GM21737 (cell line): ENCODE measurements at regions not wholly inside any gene's neighbourhood (a gene's known extent, or its start where the extent isn't known, plus 50 kb on each side); places are given as distances from the start of the nearest gene placed in this dataset.

Experiments used
- ATAC-seq: cut with Tn5 transposase; IDR thresholded peaks from one replicate; pipeline ENCODE4 v1.9.1; 2021; ENCODE audit warnings: mild to moderate bottlenecking, moderate library complexity; ENCODE audit not compliant: unreplicated experiment

DNA sequence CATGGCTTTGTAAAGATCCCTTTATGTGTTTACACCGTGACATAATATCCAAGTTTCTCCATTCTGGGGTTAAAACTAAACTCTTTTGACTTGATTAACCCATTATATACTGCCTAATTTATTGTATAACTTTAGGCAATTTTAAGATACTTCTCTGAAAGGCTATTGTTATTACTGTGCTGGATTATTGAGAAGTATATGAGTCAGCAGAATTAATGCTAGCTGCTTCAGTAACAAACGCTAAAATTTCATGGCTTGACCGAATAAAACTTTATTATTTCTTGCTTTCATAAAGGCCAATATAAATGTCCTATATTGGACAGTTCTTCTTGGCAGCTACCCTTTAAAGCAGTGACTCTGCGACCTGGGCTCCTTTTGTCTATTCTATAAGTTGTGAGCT, 853.9 kb downstream of the SORCS3 start:
- ATAC-seq = no peak

DNA sequence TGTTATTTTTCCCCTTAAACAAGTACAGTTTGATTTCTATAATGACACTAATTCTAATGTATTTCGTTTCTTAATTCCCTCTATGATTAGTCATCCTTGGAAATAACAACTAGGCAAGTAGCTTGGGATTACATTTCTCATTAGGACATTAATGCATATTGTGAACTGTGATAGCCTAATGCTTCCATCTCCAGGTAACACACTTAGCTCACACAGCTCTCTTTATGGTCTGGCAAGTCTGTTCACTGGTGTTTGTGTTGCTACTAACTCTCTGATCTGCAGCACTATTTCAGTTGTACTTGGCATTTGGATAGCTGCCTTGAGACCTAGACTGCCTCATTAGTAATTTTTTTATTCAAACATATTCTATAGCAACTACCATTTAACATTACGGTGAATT, 853.2 kb downstream of the SORCS3 start:
- ATAC-seq = no peak

DNA sequence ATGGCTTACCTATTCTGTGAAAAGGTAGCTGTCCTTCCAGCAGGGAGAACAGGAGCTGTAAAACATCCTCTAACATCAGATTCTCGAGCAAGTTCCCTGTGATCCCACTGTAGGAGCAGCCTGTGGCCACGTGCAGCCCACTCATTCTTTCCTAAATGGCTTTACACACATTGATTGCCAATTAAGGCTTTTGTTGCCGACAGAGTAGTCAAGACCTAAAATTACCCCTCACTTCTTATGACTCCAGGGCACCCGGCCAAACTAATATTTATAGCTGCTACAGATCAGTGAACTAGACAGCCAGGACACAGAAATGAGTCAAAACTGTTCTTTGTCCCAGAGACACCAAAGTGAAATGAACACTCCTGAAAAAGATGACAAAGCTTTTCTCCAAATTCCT, 832.1 kb downstream of the SORCS3 start:
- ATAC-seq = no peak

DNA sequence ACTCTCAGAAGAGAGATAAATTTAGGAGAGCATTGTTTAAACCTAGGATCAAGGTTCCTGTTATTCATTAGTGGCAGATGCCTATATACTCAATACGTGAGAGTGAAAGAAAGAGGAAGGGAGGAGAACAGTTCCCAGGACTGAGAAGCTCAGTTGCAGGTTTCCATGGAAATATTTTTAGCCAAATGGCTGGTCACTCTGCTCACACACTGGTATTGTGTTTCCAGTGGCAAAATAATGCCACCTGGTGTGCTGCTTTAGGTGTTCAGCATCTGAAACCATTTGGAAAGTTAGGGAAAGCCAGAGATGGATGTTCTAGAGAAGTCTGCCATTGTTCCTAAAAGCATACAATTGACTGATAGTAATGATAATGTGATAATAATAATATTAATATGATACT, 827.7 kb downstream of the SORCS3 start:
- ATAC-seq = no peak

- ATAC-seq = no peak
Observed at GRCh38 chr10:105466521-105466920, 825.4 kb downstream of the SORCS3 start.

DNA sequence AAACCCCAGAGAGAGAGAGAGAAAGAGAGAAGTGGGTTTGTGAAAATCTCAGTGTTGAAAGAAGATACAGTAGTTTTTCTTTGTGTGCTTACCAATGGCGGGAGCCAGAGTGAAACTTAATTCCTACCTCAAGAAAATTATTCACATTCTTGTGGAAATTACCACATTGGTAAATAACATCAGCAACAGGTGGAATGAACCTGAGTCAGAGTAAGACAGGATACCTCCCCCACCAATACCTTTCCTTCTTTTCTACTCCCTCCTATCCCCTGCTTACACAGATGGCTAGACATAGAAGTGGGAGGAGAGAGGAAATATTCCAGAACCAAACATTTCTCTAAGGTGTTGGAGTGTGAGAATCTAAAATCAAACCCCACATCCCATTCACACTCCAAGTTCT, 793.9 kb downstream of the SORCS3 start:
- ATAC-seq = no peak

DNA sequence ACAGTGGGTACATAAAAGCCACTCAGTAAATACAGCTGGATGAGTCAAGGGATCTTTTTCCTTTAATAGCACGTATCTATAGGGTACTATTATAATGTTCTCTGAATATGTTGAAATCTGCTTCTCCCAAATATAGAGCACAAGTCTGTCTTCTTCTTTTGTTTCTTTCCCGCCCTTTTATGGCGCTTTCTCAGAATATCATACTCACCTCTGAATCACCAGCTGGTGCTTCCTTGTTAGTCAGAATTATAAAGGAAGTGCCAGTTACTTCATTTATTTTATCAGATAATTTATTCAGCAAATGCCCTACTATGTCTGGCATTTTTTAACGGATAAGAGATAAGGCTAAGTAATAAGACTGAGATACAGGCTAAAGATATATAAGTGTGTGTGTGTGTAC, 772.9 kb downstream of the SORCS3 start:
- no peak for ATAC-seq

DNA sequence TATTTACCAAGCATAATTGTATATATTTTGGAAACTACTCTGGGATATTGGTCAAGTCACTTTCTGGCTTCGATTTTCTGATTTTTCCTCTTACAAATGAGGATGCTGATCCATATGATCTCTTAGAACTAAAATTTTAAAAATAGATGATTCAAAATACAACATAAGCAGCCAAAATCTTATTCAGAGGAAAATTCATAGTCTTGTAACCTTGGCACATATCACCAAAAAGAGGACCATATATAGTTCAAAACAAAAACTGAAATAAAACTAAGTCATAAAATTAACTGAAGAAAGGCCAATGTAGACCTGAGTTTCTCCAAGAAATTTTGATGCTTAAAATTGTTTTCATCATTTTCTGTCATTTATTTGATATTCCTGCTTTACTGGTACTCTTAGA, 768.3 kb downstream of the SORCS3 start:
- no peak for ATAC-seq

DNA sequence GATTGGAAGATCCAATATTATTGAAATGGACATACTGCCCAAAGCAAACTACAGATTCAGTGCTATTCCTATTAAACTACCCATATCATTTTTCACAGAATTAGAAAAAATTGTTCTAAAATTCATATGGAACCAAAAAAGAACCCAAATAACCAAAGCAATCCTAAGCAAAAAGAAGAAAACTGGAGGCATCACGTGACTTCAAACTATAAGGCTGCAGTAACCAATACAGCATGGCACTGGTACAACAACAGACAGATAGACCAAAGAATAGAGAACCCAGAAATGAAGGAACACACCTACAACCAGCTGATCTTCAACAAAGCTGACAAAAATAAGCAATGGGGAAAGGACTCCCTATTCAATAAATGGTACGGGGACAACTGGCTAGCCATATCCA, 765.4 kb downstream of the SORCS3 start:
- ATAC-seq = no peak

- no peak for ATAC-seq
Observed at GRCh38 chr10:105398202-105398601, 757.1 kb downstream of the SORCS3 start.

DNA sequence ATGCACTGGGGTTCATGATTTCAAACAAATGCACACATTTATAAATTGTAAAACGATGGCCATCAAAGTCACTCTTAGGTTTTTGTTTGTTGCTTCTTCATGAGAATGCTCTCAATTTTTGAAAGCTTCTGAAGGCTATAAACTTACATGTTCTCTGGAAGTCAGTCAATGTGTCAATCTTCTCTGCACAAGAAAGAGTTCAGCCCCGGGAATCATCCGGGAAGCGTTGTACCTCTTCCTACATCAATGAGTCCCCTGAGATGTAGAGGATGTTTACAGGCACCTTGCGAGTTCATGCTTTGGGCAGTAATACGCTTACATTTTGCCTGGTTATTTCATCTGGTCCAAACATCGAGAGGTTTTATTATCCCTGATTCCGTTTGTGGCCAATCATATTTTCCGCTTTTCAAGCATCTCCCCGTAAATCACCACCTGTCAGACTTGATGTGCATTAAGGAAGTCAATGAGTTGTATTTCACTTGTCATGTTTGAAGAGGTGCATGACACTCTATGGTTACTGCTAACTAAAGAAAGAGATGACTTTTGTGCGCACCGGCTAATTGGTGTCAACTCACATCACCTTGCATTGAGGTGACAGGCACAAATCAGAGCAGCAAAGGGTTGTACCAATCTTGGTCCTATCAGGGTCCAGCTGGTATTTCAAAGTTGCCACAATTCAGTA, 750.7 kb downstream of the SORCS3 start:
- ATAC-seq = no peak

DNA sequence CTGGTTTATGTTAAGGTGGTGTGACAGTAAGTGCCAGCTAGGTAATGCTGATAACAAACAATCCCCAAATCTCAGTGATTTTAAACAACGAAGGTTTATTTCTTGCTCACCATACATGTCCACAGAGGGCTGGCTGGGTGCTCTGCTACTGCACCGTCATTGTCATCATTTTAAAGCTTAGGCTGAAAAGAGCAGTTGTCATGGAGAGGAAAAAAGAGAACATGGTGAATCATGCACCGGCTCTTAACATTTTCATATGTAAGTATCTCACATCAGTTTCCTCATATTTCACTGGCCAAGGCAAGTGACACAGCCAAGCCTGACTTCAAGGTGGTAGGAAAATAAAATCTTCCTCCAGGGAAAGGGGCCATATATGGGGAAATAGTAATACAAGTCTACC, 746.9 kb downstream of the SORCS3 start:
- no peak for ATAC-seq

DNA sequence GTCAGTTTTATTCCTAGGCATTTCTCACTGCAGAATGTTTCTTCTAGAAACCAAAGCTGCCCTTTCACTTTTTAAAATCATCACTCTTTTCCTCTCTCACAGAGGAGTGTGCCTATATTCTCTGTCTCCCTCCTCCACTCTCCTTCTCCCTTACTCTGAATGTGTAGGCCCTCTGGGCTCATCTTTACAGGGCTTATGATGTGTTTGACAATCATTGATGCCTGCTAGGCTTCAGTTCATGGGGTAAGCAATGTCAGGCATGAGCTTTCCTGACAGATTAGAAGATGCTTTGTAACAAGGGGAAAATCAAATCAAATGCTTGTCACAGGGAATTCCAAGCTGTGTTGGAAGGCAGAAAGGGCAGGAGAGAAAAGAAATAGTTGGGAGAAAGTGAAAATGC, 742.9 kb downstream of the SORCS3 start:
- ATAC-seq = no peak

- ATAC-seq = no peak
Observed at GRCh38 chr10:105370692-105371091, 729.6 kb downstream of the SORCS3 start.

DNA sequence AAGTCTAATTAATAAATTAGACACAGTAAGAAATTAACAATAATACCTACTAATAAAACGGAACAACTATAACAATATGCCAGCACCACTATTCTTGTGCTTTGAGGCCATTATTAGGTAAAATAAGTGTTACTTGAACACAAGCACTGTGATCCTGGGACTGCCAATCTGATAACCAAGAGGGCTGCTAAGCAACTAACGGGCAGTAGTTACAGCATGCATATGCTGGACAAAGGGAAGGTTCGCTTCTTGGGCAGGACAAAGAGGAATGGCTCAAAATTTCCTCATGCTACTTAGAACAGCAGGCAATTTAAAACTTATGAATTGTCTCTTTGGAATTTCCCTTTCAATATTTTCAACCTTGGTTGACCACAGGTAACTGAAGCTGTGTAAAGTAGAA, 718.6 kb downstream of the SORCS3 start:
- no peak for ATAC-seq

- no peak for ATAC-seq
Observed at GRCh38 chr10:105358911-105359310, 717.8 kb downstream of the SORCS3 start.

- no peak for ATAC-seq
Observed at GRCh38 chr10:105356626-105357025, 715.5 kb downstream of the SORCS3 start.

- ATAC-seq = no peak
Observed at GRCh38 chr10:105354010-105354409, 712.9 kb downstream of the SORCS3 start.

DNA sequence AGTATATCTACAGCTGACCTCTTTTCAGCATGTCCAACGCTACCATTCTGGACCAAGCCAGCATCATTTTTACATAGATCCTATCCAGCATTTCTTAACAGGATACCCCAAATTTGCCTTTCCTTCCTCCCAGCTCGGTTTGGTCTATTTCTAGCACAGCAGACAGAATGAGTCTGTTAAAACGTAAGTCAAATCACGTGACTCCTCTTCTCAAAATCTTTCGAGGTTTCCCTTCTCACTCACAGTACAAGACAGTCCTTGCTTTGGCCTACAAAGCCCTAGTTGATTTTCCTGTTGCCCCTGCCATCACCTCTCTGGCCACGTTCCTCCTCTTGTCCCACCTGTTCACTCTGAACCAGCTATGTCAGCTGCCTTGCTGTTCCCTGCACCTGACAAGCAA, 711.7 kb downstream of the SORCS3 start:
- ATAC-seq = no peak

- ATAC-seq = no peak
Observed at GRCh38 chr10:105352281-105352680, 711.2 kb downstream of the SORCS3 start.

DNA sequence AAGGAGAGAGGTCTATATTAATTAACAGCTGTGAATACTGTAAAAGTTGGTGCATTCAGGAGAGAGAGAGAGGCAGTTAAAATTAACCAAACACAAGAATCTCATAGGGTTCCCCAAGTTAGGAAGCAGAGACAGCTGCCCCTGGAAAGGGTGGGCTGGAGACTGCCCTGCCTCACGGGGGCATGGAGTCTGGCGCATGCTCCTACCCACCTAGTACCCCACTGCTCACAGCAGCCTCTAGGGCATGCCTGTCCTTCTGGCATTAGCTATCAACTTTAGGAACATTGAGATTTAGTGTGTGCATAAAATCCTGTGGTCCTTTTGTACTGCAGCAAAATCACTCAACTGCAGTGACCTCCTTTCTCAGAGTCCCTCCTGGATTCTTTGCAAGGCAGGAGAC, 710.1 kb downstream of the SORCS3 start:
- no peak for ATAC-seq

DNA sequence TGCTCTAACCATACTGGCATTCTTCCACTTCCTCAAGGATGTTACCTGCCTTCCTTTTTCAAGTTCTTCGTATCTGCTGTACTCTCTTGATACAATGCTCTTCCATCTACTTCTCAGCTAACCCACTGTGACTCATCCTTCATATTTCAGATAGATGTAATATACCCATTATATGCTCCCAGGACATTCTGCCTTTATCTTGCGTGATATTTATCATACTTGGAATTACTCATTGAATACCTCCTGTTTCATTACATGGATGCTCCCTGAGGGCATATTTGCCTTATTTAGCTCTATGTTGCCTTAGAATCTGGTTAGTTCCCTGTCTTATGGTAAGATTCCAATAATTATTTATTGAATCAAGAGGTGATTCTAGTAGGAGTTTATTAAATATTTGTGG, 706.4 kb downstream of the SORCS3 start:
- ATAC-seq = no peak

GRCh38 chr10:105342606-105343005, 701.5 kb downstream of the SORCS3 start:
- no peak for ATAC-seq
